CD4-positive, alpha-beta T cell (primary cell): ENCODE measurements at regions not wholly inside any gene's neighbourhood (a gene's known extent, or its start where the extent isn't known, plus 50 kb on each side); places are given as distances from the start of the nearest gene placed in this dataset.

Experiments used
- ATAC-seq: fragments of 200-7000 bp; cut with Tn5 transposase; one replicate; pipeline ENCODE4 v1.10.0; 2022; ENCODE audit warnings: mild to moderate bottlenecking; ENCODE audit not compliant: poor library complexity
- CTCF ChIA-PET: fragments of 350-600 bp; sonication (Branson Sonifier 250); formaldehyde crosslinking; loops from one replicate; lab custom pipeline; 2021; ENCODE audit warnings: antibody characterized with exemption, inconsistent platforms; lab: Charles Lee
- POLR2A ChIA-PET: fragments of 350-600 bp; sonication (Branson Sonifier 250); formaldehyde crosslinking; loops from one replicate; lab custom pipeline; 2021; ENCODE audit warnings: antibody characterized with exemption, inconsistent platforms; lab: Charles Lee
- DNase-seq, 14 experiments: peaks; one replicate each; pipeline ENCODE4 v3.0.0-alpha.2; 2013 to 2020; ENCODE audit warnings: mixed read lengths in 2 of 14
- H3K27ac ChIP-seq, 2 donors: one replicate each; pipeline versions ENCODE4 v1.5.1 to v1.7.0; 2013; ENCODE audit warnings: low read length in 2 of 2, low read depth in 1 of 2, mild to moderate bottlenecking in 1 of 2
- H3K27me3 ChIP-seq, 2 experiments: 1 replicate in 1 of 2; 2 replicates in 1 of 2; pipeline versions ENCODE4 v1.6.1 to v1.7.0; 2013; ENCODE audit warnings: low read length in 2 of 2, control low read depth in 1 of 2, mild to moderate bottlenecking in 1 of 2, moderate library complexity in 1 of 2; ENCODE audit not compliant: insufficient read depth in 2 of 2, control insufficient read depth in 1 of 2
- H3K36me3 ChIP-seq: one replicate; pipeline ENCODE4 v1.6.1; 2013; ENCODE audit warnings: low read length, control low read depth; ENCODE audit not compliant: insufficient read depth
- H3K4me1 ChIP-seq: one replicate; pipeline ENCODE4 v1.6.1; 2013; ENCODE audit warnings: low read length, control low read depth; ENCODE audit not compliant: insufficient read depth
- H3K4me3 ChIP-seq: one replicate; pipeline ENCODE4 v1.5.1; 2013; ENCODE audit warnings: mild to moderate bottlenecking, low read length, moderate library complexity
- H3K9me3 ChIP-seq, 2 experiments: 1 replicate in 1 of 2; 2 replicates in 1 of 2; pipeline versions ENCODE4 v1.6.1 to v1.7.0; 2013; ENCODE audit warnings: low read length in 2 of 2, mild to moderate bottlenecking in 2 of 2, control low read depth in 1 of 2, moderate library complexity in 1 of 2; ENCODE audit not compliant: control insufficient read depth in 1 of 2, insufficient read depth in 1 of 2
- H3K27ac Mint-ChIP-seq: one replicate; pipeline ENCODE4 v1.8.0; 2020; ENCODE audit warnings: mixed read lengths
- H3K27me3 Mint-ChIP-seq: one replicate; pipeline ENCODE4 v1.8.0; 2021; ENCODE audit warnings: mixed read lengths
- H3K36me3 Mint-ChIP-seq: one replicate; pipeline ENCODE4 v1.8.0; 2021; ENCODE audit warnings: low read depth, mixed read lengths
- H3K4me1 Mint-ChIP-seq: one replicate; pipeline ENCODE4 v1.8.0; 2021; ENCODE audit warnings: low read depth, mixed read lengths
- H3K4me3 Mint-ChIP-seq: one replicate; pipeline ENCODE4 v1.8.0; 2020; ENCODE audit warnings: mild to moderate bottlenecking, mixed read lengths
- H3K9me3 Mint-ChIP-seq: one replicate; pipeline ENCODE4 v1.8.0; 2020; ENCODE audit warnings: mixed read lengths
- intact Hi-C, 2 experiments: fragments of 100-400 bp; cut with DNase I in 1 of 2; cut with micrococcal nuclease in 1 of 2; formaldehyde crosslinking; loops; one replicate each; pipeline versions ENCODE4 v1.15.1 to v1.9.0; 2023 to 2025; cut with DNase I, micrococcal nuclease
- TF ChIP-seq, protein P1 (sequence below): fragments of 200-600 bp; IDR thresholded peaks from one replicate; pipeline ENCODE4 v1.8.0; 2022; ENCODE audit warnings: antibody characterized with exemption, mild to moderate bottlenecking

DNA sequence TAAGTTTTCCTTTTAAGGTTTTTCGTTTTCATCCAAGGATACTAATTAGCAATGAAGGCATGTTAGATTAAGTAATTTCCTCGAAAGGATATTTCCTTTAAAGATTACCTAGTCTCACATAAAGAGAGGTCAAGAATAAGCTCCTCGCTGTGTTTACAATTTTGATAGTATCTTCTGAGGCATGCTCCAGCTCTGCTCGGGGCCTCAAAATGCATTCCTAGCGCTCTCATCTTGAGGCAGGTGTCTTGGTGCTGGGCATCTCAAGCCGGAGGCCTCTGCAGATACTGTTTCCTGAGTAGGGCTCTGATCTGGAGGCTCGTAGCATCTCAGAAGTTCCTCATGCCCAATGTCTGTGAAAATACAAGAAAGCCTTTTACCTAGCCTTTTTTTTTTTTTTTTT, 128.6 kb upstream of the SNX19 start:
- Histone ChIP-seq H3K27me3 (no peaks in the 10 kb centered on the region), H3K9me3 (no peaks in the 10 kb centered on the region), H3K27ac (no peak overlapping the region), H3K4me3 (no peak overlapping the region), H3K4me1 (no peaks in the 10 kb centered on the region), H3K36me3 (no peaks in the 10 kb centered on the region)
- intact Hi-C loops, result no loop called here
- no peak overlapping the region for H3K4me3 Mint-ChIP-seq
- peaks cover 12% of the 10 kb centered on the region for H3K27me3 Mint-ChIP-seq
- H3K27ac Mint-ChIP-seq, result no peak overlapping the region
- no peak for ATAC-seq
- no peak for DNase-seq
- no peaks in the 10 kb centered on the region for H3K36me3 Mint-ChIP-seq
- ChIA-PET CTCF (no interaction called here), POLR2A (no interaction called here)
- H3K9me3 Mint-ChIP-seq, result no peaks in the 10 kb centered on the region
- TF ChIP-seq, protein P1, sequence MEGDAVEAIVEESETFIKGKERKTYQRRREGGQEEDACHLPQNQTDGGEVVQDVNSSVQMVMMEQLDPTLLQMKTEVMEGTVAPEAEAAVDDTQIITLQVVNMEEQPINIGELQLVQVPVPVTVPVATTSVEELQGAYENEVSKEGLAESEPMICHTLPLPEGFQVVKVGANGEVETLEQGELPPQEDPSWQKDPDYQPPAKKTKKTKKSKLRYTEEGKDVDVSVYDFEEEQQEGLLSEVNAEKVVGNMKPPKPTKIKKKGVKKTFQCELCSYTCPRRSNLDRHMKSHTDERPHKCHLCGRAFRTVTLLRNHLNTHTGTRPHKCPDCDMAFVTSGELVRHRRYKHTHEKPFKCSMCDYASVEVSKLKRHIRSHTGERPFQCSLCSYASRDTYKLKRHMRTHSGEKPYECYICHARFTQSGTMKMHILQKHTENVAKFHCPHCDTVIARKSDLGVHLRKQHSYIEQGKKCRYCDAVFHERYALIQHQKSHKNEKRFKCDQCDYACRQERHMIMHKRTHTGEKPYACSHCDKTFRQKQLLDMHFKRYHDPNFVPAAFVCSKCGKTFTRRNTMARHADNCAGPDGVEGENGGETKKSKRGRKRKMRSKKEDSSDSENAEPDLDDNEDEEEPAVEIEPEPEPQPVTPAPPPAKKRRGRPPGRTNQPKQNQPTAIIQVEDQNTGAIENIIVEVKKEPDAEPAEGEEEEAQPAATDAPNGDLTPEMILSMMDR, result no peak
- no peaks in the 10 kb centered on the region for H3K4me1 Mint-ChIP-seq

DNA sequence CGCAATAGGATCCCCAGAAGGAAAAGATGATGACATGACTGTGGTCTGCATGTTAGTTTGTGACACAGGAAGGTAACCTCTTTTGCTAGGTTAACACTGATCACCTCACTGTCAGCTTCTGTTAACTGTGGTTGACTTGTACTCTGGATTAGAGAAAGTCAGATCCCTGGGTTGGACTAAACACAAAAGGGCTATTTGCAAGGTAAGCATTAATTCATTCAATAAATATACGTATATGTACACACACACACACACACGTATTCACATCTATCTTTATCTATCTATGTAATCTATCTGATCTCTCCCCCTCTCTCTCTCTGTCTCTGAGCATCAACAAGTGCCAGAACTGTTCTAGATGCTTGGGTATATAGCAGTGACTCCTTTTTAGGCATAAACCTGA, 136.1 kb upstream of the SNX19 start:
- TF ChIP-seq, protein P1, result no peak
- intact Hi-C loops, result no loop called here
- H3K36me3 Mint-ChIP-seq, result no peaks in the 10 kb centered on the region

DNA sequence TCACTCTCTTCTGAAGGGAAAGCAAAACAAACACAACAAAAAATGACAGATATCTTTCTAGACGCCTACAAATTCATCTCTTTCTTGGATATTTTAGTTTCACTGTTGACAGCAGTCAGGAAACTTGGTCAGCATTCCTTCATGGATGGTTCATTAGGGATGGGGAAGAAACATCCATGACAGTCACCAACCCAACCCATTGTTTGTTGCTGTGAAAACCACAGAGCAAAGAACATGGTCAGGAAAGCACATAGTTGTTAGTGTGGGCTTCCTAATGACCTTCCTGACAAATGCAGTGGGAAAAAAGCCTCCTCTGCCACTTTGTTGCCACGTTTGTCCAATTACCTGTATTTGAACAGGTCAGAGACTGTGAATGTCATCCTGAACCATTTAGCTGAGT, 139.8 kb upstream of the SNX19 start:
- ChIA-PET POLR2A (no interaction called here), CTCF (no interaction called here)
- ATAC-seq, result no peak
- Mint-ChIP-seq H3K9me3 (no peaks in the 10 kb centered on the region), H3K36me3 (no peaks in the 10 kb centered on the region), H3K4me1 (no peaks in the 10 kb centered on the region), H3K4me3 (no peak overlapping the region), H3K27ac (no peak overlapping the region), H3K27me3 (peaks cover 18% of the 10 kb centered on the region)
- Histone ChIP-seq H3K36me3 (no peaks in the 10 kb centered on the region), H3K9me3 (no peaks in the 10 kb centered on the region), H3K4me1 (no peaks in the 10 kb centered on the region), H3K27ac (no peak overlapping the region), H3K27me3 (no peaks in the 10 kb centered on the region), H3K4me3 (no peak overlapping the region)
- intact Hi-C loops, result no loop called here
- no peak for DNase-seq
- TF ChIP-seq, protein P1, result no peak

More for the DNA sequence above, 136.1 kb upstream of the SNX19 start:
- Mint-ChIP-seq H3K9me3 (no peaks in the 10 kb centered on the region), H3K27ac (no peak overlapping the region), H3K4me1 (no peaks in the 10 kb centered on the region), H3K4me3 (no peak overlapping the region), H3K27me3 (peaks cover 12% of the 10 kb centered on the region)
- no peaks in the 10 kb centered on the region for H3K9me3 ChIP-seq
- H3K27me3 ChIP-seq, result no peaks in the 10 kb centered on the region
- no peak for ATAC-seq
- H3K4me1 ChIP-seq, result no peaks in the 10 kb centered on the region
- POLR2A ChIA-PET, result no interaction called here
- H3K4me3 ChIP-seq, result no peak overlapping the region
- CTCF ChIA-PET, result no interaction called here
- DNase-seq, result no peak
- no peaks in the 10 kb centered on the region for H3K36me3 ChIP-seq
- H3K27ac ChIP-seq, result no peak overlapping the region
